ENCODE measurements at regions not wholly inside any gene's neighbourhood (a gene's known extent, or its start where the extent isn't known, plus 50 kb on each side); places are given as distances from the start of the nearest gene placed in this dataset.

DNA sequence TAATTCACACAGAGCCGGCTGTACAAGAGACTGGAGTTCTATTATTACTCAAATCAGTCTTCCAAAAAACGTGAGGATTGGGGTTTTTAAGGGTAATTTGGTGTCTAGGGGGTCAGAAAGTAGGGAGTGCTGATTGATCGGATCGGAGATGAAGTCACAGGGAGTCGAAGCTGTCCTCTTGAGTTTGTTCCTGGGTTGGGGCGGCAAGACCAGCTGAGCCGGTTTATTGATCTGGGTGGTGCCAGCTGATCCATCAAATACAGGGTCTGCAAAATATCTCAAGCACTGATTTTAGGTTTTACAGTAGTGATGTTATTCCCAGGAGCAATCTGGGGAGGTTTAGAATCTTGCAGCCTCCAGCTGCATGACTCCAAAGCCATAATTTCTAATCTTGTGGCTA lies 262.7 kb downstream of the KCNRG start:
- TF ChIP-seq, protein P1, sequence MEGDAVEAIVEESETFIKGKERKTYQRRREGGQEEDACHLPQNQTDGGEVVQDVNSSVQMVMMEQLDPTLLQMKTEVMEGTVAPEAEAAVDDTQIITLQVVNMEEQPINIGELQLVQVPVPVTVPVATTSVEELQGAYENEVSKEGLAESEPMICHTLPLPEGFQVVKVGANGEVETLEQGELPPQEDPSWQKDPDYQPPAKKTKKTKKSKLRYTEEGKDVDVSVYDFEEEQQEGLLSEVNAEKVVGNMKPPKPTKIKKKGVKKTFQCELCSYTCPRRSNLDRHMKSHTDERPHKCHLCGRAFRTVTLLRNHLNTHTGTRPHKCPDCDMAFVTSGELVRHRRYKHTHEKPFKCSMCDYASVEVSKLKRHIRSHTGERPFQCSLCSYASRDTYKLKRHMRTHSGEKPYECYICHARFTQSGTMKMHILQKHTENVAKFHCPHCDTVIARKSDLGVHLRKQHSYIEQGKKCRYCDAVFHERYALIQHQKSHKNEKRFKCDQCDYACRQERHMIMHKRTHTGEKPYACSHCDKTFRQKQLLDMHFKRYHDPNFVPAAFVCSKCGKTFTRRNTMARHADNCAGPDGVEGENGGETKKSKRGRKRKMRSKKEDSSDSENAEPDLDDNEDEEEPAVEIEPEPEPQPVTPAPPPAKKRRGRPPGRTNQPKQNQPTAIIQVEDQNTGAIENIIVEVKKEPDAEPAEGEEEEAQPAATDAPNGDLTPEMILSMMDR (IDR thresholded peaks at IDR 0.05; ENCODE audit: control extremely low read depth, extremely low read depth) = no peak
- no peaks in the 10 kb centered on the region for H3K27me3 ChIP-seq (ENCODE audit: control insufficient read depth in 3 of 3, insufficient read depth in 3 of 3, low read length in 2 of 3)
- H3K9ac ChIP-seq (ENCODE audit: insufficient read depth in 1 of 2, low read length in 2 of 2) = no peak overlapping the region
- DNase-seq (no peak), ATAC-seq (ENCODE audit: insufficient read depth, low FRiP score) (no peak)
- H3K27ac ChIP-seq (ENCODE audit: low read depth in 1 of 2, low read length in 1 of 2) = no peak overlapping the region
- peaks cover 0 to 7% (median 0%) of the 10 kb centered on the region in 4 donors for H3K9me3 ChIP-seq (ENCODE audit: control insufficient read depth in 4 of 4, insufficient read depth in 3 of 4, low read length in 3 of 4)
- H3K36me3 ChIP-seq (ENCODE audit: control insufficient read depth in 4 of 4, insufficient read depth in 4 of 4, low read length in 4 of 4) = no peaks in the 10 kb centered on the region
- WGBS, 2 donors = 95 to 97% methylated on average over 7 of the region's 7 CpGs
- H3K4me1 ChIP-seq (ENCODE audit: control insufficient read depth in 5 of 5, insufficient read depth in 5 of 5, low read length in 5 of 5) = peaks cover 0 to 2% (median 0%) of the 10 kb centered on the region in 5 donors
- H3K4me3 ChIP-seq = no peak overlapping the region

DNA sequence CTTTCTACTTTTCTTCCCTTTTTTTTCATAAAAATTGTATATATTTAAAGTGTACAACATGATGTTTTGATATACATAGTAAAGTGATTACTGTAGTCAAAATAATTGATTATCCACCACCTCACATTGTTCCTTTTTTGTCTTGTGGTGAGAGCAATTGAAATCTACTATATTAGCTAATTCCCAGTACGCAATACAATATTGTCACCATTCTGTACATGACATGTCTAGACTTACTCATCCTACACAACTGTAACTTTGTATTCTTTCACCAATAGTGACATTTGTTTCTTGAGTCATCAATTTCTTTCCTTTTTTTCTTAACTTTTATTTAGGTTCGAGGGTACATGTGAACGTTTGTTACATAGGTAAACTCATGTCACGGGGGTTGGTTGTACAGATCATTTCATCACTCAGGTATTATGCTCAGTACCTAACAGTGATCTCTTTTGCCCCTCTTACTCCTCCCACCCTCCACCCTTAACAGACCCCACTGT lies 265.2 kb downstream of the KCNRG start:
- Histone ChIP-seq H3K9me3 (ENCODE audit: control insufficient read depth in 4 of 4, insufficient read depth in 3 of 4, low read length in 3 of 4) (peaks cover 0 to 7% (median 0%) of the 10 kb centered on the region in 4 donors), H3K4me1 (ENCODE audit: control insufficient read depth in 5 of 5, insufficient read depth in 5 of 5, low read length in 5 of 5) (peaks cover 0 to 2% (median 0%) of the 10 kb centered on the region in 5 donors), H3K4me3 (no peak overlapping the region), H3K9ac (ENCODE audit: insufficient read depth in 1 of 2, low read length in 2 of 2) (no peak overlapping the region), H3K36me3 (ENCODE audit: control insufficient read depth in 4 of 4, insufficient read depth in 4 of 4, low read length in 4 of 4) (no peaks in the 10 kb centered on the region), H3K27ac (ENCODE audit: low read depth in 1 of 2, low read length in 1 of 2) (no peak overlapping the region), H3K27me3 (ENCODE audit: control insufficient read depth in 3 of 3, insufficient read depth in 3 of 3, low read length in 2 of 3) (no peaks in the 10 kb centered on the region)
- WGBS, 2 donors = 90 to 92% methylated on average over 4 of the region's 4 CpGs
- ATAC-seq (ENCODE audit: insufficient read depth, low FRiP score) (no peak), DNase-seq (no peak)
- TF ChIP-seq, protein P1 (IDR thresholded peaks at IDR 0.05; ENCODE audit: control extremely low read depth, extremely low read depth) = no peak

DNA sequence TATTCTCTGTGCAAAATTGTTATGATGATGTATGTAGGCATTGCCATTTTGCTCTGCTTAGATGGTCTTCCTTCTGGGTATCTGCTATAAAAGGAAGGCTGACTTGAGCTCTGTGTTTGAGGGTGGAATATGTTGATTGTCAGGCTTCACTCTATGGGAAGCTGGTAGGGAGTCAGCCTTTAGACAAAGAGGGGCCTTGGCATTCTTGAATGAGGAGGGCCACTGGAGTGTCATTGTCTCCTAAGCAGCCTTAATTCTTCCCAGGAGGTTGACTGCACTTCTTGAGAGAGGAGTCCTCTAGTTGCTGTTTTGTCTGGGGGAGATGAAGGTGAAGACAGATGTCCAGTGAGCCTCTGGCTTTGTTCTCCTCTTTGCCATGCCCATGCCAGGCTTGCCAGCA lies 266.8 kb downstream of the KCNRG start:
- DNase-seq (no peak), ATAC-seq (ENCODE audit: insufficient read depth, low FRiP score) (no peak)
- Histone ChIP-seq H3K9ac (ENCODE audit: insufficient read depth in 1 of 2, low read length in 2 of 2) (no peak overlapping the region), H3K9me3 (ENCODE audit: control insufficient read depth in 4 of 4, insufficient read depth in 3 of 4, low read length in 3 of 4) (peaks cover 0 to 6% (median 0%) of the 10 kb centered on the region in 4 donors), H3K4me3 (no peak overlapping the region), H3K4me1 (ENCODE audit: control insufficient read depth in 5 of 5, insufficient read depth in 5 of 5, low read length in 5 of 5) (peaks cover 0 to 5% (median 0%) of the 10 kb centered on the region in 5 donors), H3K27me3 (ENCODE audit: control insufficient read depth in 3 of 3, insufficient read depth in 3 of 3, low read length in 2 of 3) (no peaks in the 10 kb centered on the region), H3K36me3 (ENCODE audit: control insufficient read depth in 4 of 4, insufficient read depth in 4 of 4, low read length in 4 of 4) (no peaks in the 10 kb centered on the region), H3K27ac (ENCODE audit: low read depth in 1 of 2, low read length in 1 of 2) (no peak overlapping the region)
- TF ChIP-seq, protein P1 (IDR thresholded peaks at IDR 0.05; ENCODE audit: control extremely low read depth, extremely low read depth) = no peak

DNA sequence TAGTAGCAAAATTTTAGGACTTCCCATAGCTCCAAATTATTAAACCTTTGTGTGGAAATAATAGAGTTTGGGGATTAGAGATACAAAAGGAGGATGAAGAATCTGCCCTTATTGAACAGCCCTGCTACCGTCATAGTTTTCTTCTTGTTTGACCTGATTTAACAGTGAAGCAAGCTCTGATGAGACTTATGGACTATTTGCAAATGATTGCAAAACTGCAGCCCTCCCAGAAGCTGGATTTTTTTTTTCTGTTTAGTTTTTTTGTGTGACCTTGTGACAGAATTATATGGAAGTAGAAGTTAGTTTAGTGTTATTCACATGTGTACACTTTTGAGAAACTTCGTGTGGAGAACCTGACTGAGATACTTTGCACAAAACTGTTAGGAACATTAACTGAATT lies 267.8 kb downstream of the KCNRG start:
- DNase-seq = no peak
- Histone ChIP-seq H3K9ac (ENCODE audit: insufficient read depth in 1 of 2, low read length in 2 of 2) (no peak overlapping the region), H3K27me3 (ENCODE audit: control insufficient read depth in 3 of 3, insufficient read depth in 3 of 3, low read length in 2 of 3) (no peaks in the 10 kb centered on the region), H3K9me3 (ENCODE audit: control insufficient read depth in 4 of 4, insufficient read depth in 3 of 4, low read length in 3 of 4) (peaks cover 0 to 4% (median 0%) of the 10 kb centered on the region in 4 donors), H3K27ac (ENCODE audit: low read depth in 1 of 2, low read length in 1 of 2) (no peak overlapping the region), H3K4me3 (no peak overlapping the region), H3K4me1 (ENCODE audit: control insufficient read depth in 5 of 5, insufficient read depth in 5 of 5, low read length in 5 of 5) (peaks cover 0 to 5% (median 0%) of the 10 kb centered on the region in 5 donors), H3K36me3 (ENCODE audit: control insufficient read depth in 4 of 4, insufficient read depth in 4 of 4, low read length in 4 of 4) (no peaks in the 10 kb centered on the region)
- TF ChIP-seq, protein P1 (IDR thresholded peaks at IDR 0.05; ENCODE audit: control extremely low read depth, extremely low read depth) = no peak
- WGBS, 2 donors = 28 to 48% methylated on average over 2 of the region's 2 CpGs
- no peak for ATAC-seq (ENCODE audit: insufficient read depth, low FRiP score)

Measured in lung (tissue), 11 donors.